ENCODE measurements at regions not wholly inside any gene's neighbourhood (a gene's known extent, or its start where the extent isn't known, plus 50 kb on each side); places are given as distances from the start of the nearest gene placed in this dataset.

DNA sequence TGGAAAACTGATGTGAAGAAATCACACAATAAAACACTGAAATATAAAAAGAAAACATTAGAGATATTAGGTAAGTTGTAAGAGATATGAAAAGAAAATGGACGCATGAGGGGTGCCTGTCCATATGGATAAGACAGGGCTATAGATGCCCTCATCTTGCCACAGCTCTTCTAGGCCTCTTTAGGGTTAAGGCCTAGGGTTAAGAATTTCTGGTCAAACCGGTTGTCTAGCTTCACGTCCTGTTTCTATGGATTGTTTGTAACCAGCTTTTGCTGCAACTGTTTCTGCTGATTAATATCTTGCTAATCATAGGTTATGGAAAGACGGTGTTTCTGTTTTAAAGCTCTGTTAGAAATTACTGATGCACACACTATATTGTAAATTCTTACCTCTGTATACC, 389.9 kb upstream of the CTNND2 start:
- TF ChIP-seq, protein P1, sequence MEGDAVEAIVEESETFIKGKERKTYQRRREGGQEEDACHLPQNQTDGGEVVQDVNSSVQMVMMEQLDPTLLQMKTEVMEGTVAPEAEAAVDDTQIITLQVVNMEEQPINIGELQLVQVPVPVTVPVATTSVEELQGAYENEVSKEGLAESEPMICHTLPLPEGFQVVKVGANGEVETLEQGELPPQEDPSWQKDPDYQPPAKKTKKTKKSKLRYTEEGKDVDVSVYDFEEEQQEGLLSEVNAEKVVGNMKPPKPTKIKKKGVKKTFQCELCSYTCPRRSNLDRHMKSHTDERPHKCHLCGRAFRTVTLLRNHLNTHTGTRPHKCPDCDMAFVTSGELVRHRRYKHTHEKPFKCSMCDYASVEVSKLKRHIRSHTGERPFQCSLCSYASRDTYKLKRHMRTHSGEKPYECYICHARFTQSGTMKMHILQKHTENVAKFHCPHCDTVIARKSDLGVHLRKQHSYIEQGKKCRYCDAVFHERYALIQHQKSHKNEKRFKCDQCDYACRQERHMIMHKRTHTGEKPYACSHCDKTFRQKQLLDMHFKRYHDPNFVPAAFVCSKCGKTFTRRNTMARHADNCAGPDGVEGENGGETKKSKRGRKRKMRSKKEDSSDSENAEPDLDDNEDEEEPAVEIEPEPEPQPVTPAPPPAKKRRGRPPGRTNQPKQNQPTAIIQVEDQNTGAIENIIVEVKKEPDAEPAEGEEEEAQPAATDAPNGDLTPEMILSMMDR (IDR thresholded peaks at IDR 0.05): no peak
- no peak for TF ChIP-seq EP300 (IDR thresholded peaks at IDR 0.05)
- TF ChIP-seq POLR2A (IDR thresholded peaks at IDR 0.05): no peak

Data from upper lobe of left lung (tissue), 4 donors.